Karpas-422 (cell line): ENCODE measurements at regions not wholly inside any gene's neighbourhood (a gene's known extent, or its start where the extent isn't known, plus 50 kb on each side); places are given as distances from the start of the nearest gene placed in this dataset.
"Not testable (repeated sequence)": the region's sequence is repeated elsewhere in the genome, so short reads cannot be mapped to it uniquely, and the experiment has no call there.

Source experiments
- DNase-seq: peaks from one replicate; pipeline ENCODE4 v3.0.0-alpha.2; 2015
- H2AFZ ChIP-seq: fragments of 200-600 bp; sonication (generic); 2 replicates; pipeline ENCODE4 v1.6.1; 2014; ENCODE audit warnings: antibody characterized with exemption, low read length, mixed read lengths
- H3K27ac ChIP-seq: fragments of 200-600 bp; sonication (generic); 2 replicates; pipeline ENCODE4 v1.5.1; 2014; ENCODE audit warnings: mild to moderate bottlenecking, low read length, moderate library complexity
- H3K27me3 ChIP-seq: fragments of 200-600 bp; sonication (generic); 2 replicates; pipeline ENCODE4 v1.6.1; 2014; ENCODE audit warnings: low read length, mixed read lengths
- H3K36me3 ChIP-seq: fragments of 200-600 bp; sonication (generic); 2 replicates; pipeline ENCODE4 v1.6.1; 2014; ENCODE audit warnings: low read length, mixed read lengths; ENCODE audit not compliant: insufficient read depth
- H3K4me1 ChIP-seq: fragments of 200-600 bp; sonication (generic); 2 replicates; pipeline ENCODE4 v1.6.1; 2014; ENCODE audit warnings: mild to moderate bottlenecking, low read length, mixed read lengths
- H3K4me2 ChIP-seq: fragments of 200-600 bp; sonication (generic); 2 replicates; pipeline ENCODE4 v1.6.1; 2014; ENCODE audit warnings: low read length, low read depth, mild to moderate bottlenecking; ENCODE audit not compliant: poor library complexity, severe bottlenecking
- H3K4me3 ChIP-seq: fragments of 200-600 bp; sonication (generic); 2 replicates; pipeline ENCODE4 v1.5.1; 2014; ENCODE audit warnings: mild to moderate bottlenecking, antibody characterized with exemption, low read length, mixed read lengths
- H3K79me2 ChIP-seq: fragments of 200-600 bp; sonication (generic); 2 replicates; pipeline ENCODE4 v1.6.1; 2014; ENCODE audit warnings: mild to moderate bottlenecking, low read length, mixed read lengths
- H3K9ac ChIP-seq: fragments of 200-600 bp; sonication (generic); 2 replicates; pipeline ENCODE4 v1.6.0; 2014; ENCODE audit warnings: low read length
- H3K9me2 ChIP-seq: fragments of 200-600 bp; sonication (generic), shearing (Covaris generic); replicated peaks from 2 replicates; pipeline ENCODE4 v1.6.0; 2014; ENCODE audit warnings: mild to moderate bottlenecking, low read length, moderate library complexity; ENCODE audit not compliant: insufficient read depth
- H3K9me3 ChIP-seq: fragments of 300-700, 200-600 bp; sonication (generic); 2 replicates; pipeline ENCODE4 v1.6.1; 2014; ENCODE audit warnings: low read length, mixed read lengths
- H4K20me1 ChIP-seq: fragments of 200-600 bp; sonication (generic); 2 replicates; pipeline ENCODE4 v1.6.1; 2014; ENCODE audit warnings: mild to moderate bottlenecking, antibody characterized with exemption, low read length, low read depth; ENCODE audit not compliant: insufficient read depth

GRCh38 chr12:30181334-30181733 is 397.6 kb upstream of the TMTC1 start:
- no peak for DNase-seq
- no peaks in the 10 kb centered on the region for H3K27me3 ChIP-seq
- no peak overlapping the region for H2AFZ ChIP-seq

GRCh38 chr12:30180602-30181001 is 396.9 kb upstream of the TMTC1 start:
- Histone ChIP-seq H3K9ac (no peak overlapping the region), H3K27ac (no peak overlapping the region), H3K36me3 (no peaks in the 10 kb centered on the region), H3K27me3 (no peaks in the 10 kb centered on the region), H2AFZ (no peak overlapping the region), H3K4me2 (no peak overlapping the region), H3K4me3 (no peak overlapping the region), H3K9me2 (no peaks in the 10 kb centered on the region), H3K4me1 (no peaks in the 10 kb centered on the region), H3K9me3 (no peaks in the 10 kb centered on the region), H3K79me2 (no peaks in the 10 kb centered on the region), H4K20me1 (no peaks in the 10 kb centered on the region)
- DNase-seq = no peak

More at GRCh38 chr12:30181334-30181733, 397.6 kb upstream of the TMTC1 start:
- no peak overlapping the region for H3K4me3 ChIP-seq
- H3K9me2 ChIP-seq = no peaks in the 10 kb centered on the region
- no peaks in the 10 kb centered on the region for H4K20me1 ChIP-seq
- no peaks in the 10 kb centered on the region for H3K79me2 ChIP-seq
- H3K36me3 ChIP-seq = no peaks in the 10 kb centered on the region
- H3K4me1 ChIP-seq = no peaks in the 10 kb centered on the region
- no peak overlapping the region for H3K9ac ChIP-seq
- H3K4me2 ChIP-seq = no peak overlapping the region
- H3K27ac ChIP-seq = no peak overlapping the region
- no peaks in the 10 kb centered on the region for H3K9me3 ChIP-seq

DNA sequence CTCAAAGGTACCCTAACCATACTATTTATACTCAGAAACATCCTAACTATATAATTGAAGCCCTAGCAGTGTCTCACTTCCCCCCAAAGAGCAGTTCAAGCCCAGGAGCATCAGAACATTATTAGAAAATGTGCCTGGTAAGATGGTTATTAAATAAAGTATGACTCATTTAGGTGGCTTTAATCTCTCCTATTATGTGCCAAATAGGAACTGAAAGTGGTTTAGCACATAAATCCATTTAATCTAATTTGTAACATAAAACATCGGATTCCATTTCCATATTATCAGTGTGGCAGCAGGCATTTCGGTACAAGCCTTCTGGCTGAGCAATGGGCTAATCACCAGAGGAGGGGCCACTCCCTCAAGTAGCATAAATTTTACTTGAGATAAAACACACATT is 395.2 kb upstream of the TMTC1 start:
- H3K27ac ChIP-seq = no peak overlapping the region

GRCh38 chr12:30169839-30170591 is 386.3 kb upstream of the TMTC1 start:
- no peak overlapping the region for H3K27ac ChIP-seq
- H3K9ac ChIP-seq = no peak overlapping the region
- H3K4me3 ChIP-seq = no peak overlapping the region
- no peaks in the 10 kb centered on the region for H3K27me3 ChIP-seq
- no peaks in the 10 kb centered on the region for H3K79me2 ChIP-seq
- H3K4me2 ChIP-seq = no peak overlapping the region
- H3K9me3 ChIP-seq = no peaks in the 10 kb centered on the region
- no peaks in the 10 kb centered on the region for H4K20me1 ChIP-seq
- H3K4me1 ChIP-seq = no peaks in the 10 kb centered on the region
- no peaks in the 10 kb centered on the region for H3K9me2 ChIP-seq
- DNase-seq = no peak
- H2AFZ ChIP-seq = no peak overlapping the region
- no peaks in the 10 kb centered on the region for H3K36me3 ChIP-seq

More for the DNA sequence above, 395.2 kb upstream of the TMTC1 start:
- DNase-seq = no peak
- Histone ChIP-seq H3K9ac (no peak overlapping the region), H3K27me3 (no peaks in the 10 kb centered on the region), H3K79me2 (no peaks in the 10 kb centered on the region), H2AFZ (no peak overlapping the region), H3K4me3 (no peak overlapping the region), H3K9me3 (no peaks in the 10 kb centered on the region), H3K4me1 (no peaks in the 10 kb centered on the region), H3K4me2 (no peak overlapping the region), H4K20me1 (no peaks in the 10 kb centered on the region), H3K9me2 (no peaks in the 10 kb centered on the region), H3K36me3 (no peaks in the 10 kb centered on the region)

- no peaks in the 10 kb centered on the region for H4K20me1 ChIP-seq
- H3K4me3 ChIP-seq = no peak overlapping the region
- H3K4me1 ChIP-seq = no peaks in the 10 kb centered on the region
- H3K9ac ChIP-seq = no peak overlapping the region
- no peak overlapping the region for H2AFZ ChIP-seq
- no peaks in the 10 kb centered on the region for H3K79me2 ChIP-seq
- H3K9me2 ChIP-seq = no peaks in the 10 kb centered on the region
- DNase-seq = no peak
- no peaks in the 10 kb centered on the region for H3K27me3 ChIP-seq
- H3K9me3 ChIP-seq = no peaks in the 10 kb centered on the region
- H3K27ac ChIP-seq = no peak overlapping the region
- H3K4me2 ChIP-seq = no peak overlapping the region
- no peaks in the 10 kb centered on the region for H3K36me3 ChIP-seq
Observed at GRCh38 chr12:30166006-30166795, 382.5 kb upstream of the TMTC1 start.

DNA sequence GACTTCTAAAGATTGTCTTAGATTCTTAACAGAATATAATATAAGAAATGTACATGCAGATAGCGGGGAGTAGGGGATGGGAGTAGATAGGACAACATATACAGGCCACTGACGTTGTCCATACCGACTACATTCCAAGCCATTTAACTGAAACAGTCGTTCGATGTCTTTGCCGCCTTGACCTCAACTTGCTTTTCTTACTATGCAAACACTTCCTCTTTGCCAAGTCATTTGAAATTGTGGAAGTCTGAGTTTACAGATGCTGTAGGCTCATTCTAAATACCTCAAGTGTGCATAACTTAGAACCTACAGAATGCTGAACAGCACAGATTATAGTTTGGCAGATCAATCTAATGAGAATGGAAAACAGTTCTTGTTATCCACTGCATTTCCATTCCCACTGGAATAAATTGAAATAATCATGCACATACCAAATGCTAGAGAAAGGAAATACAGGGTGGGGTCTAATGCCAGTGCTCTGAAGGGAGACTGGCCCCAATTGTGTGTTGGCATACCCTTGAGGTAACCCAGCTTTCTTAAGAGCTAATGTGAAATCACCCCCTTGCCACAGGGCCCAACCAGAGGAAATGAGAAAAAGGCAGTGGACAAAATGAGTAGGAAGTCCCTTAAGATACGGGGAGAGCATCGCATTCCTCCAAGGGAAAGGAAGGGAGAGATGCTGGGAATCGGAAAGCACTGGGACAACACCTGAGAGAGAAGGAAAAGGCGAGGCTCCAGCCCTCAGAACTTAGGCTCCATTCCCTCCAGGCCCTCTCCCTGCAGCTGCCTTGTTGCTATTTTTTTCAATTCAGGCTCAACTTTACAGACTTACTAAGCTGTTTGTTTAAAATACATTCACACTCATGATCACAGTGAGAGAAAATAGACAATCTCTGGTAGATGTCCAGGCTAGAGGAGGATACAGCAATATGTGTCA is 380.9 kb upstream of the TMTC1 start:
- Histone ChIP-seq H3K9ac (no peak overlapping the region), H3K27ac (no peak overlapping the region), H3K4me1 (no peaks in the 10 kb centered on the region), H3K27me3 (no peaks in the 10 kb centered on the region), H4K20me1 (no peaks in the 10 kb centered on the region), H2AFZ (no peak overlapping the region), H3K4me2 (no peak overlapping the region), H3K4me3 (no peak overlapping the region), H3K9me3 (no peaks in the 10 kb centered on the region), H3K9me2 (no peaks in the 10 kb centered on the region), H3K79me2 (no peaks in the 10 kb centered on the region), H3K36me3 (no peaks in the 10 kb centered on the region)
- no peak for DNase-seq

- not testable (repeated sequence) for H3K9me3 ChIP-seq, H4K20me1 ChIP-seq, H3K9ac ChIP-seq, H3K79me2 ChIP-seq, H3K4me3 ChIP-seq, H3K4me2 ChIP-seq, H3K9me2 ChIP-seq, H3K27ac ChIP-seq, H2AFZ ChIP-seq, H3K4me1 ChIP-seq, H3K27me3 ChIP-seq, DNase-seq, H3K36me3 ChIP-seq
Observed at GRCh38 chr12:30156833-30157232, 373.1 kb upstream of the TMTC1 start.
